GM21381 (cell line): ENCODE measurements at regions not wholly inside any gene's neighbourhood (a gene's known extent, or its start where the extent isn't known, plus 50 kb on each side); places are given as distances from the start of the nearest gene placed in this dataset.
A peak's percentile ranks its signal among the peaks of the same experiment; 100 is the strongest.

Source experiments
- ATAC-seq: cut with Tn5 transposase; IDR thresholded peaks from one replicate; pipeline ENCODE4 v1.9.1; 2021; ENCODE audit warnings: mild to moderate bottlenecking, moderate library complexity; ENCODE audit not compliant: unreplicated experiment

- ATAC-seq, result peak; percentile 15
These were observed 460.4 kb upstream of the BOD1L1 start for GRCh38 chr4:14087921-14088320.

DNA sequence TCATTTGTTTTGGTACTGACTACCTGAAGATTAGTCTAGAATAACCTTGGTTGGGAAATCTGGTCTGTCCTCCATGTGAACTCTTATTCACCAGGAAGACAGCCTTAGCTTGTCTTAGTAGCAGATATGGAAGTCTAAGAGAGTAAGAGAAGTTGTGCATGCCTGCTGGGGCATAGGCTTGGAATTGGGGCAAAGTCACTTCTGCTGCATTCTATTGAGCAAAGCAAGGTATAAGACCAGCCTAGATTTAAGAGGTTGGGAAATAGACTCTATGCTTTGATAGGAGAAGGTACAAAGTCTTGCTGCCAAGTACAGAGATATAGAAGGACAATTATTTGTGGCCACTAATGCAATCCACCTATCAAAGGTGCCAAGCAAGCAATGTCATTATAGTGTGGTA lies 464.0 kb upstream of the BOD1L1 start:
- ATAC-seq, result no peak

DNA sequence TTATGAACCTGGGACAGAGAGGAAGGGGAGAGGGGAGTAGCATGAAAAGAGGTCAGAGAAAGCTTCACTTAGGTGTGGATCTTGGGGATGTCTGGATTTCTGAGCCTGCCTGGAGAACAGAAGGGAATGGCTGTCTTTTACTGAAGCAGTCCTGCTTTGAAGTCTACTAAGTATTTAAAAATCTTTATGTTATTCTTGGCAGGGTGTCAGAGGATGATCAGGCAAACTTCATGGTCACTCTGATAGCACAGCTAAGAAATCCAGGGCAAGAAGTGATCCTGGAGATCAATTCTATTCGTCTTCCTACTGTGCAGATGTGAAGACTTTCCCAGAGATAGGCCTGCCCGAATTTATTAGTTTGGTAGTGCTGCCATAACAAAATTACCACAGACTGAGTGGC lies 464.4 kb upstream of the BOD1L1 start:
- ATAC-seq, result no peak

- no peak for ATAC-seq
These were observed 465.2 kb upstream of the BOD1L1 start for GRCh38 chr4:14092741-14093140.

DNA sequence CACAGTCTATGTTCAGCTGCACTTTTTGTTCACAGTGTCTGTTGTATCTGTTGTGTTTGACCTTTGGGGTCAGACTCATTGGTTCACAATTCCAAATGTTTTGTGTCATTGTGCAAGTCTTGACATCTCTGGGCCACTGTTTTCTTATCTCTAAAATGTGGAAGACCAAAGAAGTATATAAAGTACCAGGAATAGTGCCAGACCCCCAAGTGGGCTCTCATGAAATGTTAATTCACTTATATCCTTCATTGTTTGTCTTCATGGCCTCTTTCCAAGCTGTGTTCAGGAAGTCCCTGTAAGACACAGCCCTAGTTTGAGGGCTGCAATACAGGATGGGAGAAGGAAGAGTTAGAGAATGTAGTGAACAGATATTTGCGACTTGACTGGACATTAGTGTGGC lies 468.3 kb upstream of the BOD1L1 start:
- ATAC-seq, result no peak

GRCh38 chr4:14096396-14096965 lies 469.0 kb upstream of the BOD1L1 start:
- ATAC-seq, result no peak

DNA sequence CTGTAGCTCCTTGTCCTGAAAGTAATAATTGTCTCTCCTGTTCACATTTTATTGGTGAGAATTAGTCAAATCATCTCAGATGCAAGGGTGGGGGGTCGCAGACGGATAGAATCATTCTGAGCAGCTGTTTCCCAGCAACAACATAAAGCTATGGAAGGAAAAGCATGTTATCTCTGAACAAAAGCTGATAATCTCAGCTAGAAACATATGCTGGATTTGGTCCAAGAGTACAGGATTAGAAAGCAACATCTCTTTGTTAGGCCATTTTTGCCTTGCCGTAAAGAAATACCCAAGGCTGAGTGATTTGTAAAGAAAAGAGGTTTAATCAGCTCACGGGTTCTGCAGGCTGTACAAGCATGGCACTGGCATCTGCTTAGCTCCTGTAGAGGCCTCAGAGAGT lies 472.8 kb upstream of the BOD1L1 start:
- ATAC-seq, result no peak

GRCh38 chr4:14110407-14110806 lies 482.9 kb upstream of the BOD1L1 start:
- ATAC-seq, result no peak

- no peak for ATAC-seq
These were observed 484.2 kb upstream of the BOD1L1 start for GRCh38 chr4:14111730-14112181.

GRCh38 chr4:14115106-14115505 lies 487.6 kb upstream of the BOD1L1 start:
- ATAC-seq, result no peak

GRCh38 chr4:14117575-14118238 lies 490.2 kb upstream of the BOD1L1 start:
- ATAC-seq, result no peak

DNA sequence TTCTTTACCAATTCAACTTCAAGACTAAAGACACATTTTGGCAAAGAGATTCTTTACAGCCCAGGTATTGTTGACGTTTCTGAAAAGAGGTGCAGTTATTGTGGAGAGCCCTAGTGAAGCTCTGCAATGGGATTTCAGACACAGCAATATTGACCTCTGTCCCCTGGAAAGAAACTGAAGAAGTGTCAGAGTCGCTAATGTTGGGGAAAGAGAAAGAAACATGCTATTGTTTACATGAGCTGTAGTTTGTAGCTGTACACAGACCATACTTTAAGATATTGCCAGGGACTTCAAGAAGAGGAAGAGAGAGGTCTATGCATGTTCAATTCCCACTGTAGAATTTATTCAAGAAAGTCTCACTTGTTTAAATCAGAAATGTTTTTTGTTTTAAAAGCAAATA lies 497.3 kb upstream of the BOD1L1 start:
- ATAC-seq, result no peak

DNA sequence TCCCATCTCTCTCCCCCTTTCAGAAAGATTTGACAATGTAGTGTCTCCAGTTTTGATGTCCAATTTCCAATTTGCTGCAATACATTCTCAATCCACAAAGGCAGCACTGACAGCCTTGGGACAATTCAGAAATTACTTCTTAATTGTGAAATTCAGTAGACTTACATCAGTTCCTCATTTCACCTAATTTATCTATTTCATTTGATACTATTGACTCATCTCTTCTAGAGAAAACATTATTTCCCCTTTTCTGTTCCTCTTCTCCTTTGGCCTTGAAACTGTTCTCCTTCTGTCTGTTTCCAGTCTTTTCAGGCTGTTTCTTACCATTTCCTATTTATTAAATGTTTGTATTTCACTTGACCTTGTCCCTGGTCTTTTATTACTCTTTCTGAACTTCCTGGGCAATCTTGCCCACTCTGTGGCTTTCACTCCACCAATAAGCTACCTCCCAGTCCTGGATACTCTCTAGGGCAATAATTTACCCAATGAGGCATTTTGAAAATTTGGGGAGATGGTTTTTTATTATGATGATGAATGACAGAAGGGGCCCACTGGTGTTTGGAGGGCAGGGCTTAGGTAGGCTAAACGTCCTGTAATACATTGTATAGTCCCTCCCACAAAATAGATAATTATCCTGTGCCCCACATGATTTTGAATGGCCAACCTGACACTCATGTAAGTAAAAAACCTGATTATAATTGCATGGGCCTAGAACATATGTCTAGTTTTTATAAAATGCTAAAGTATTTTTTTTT lies 498.0 kb upstream of the BOD1L1 start:
- peak; percentile 93 for ATAC-seq

- no peak for ATAC-seq
These were observed 503.0 kb upstream of the BOD1L1 start for GRCh38 chr4:14130551-14130950.

DNA sequence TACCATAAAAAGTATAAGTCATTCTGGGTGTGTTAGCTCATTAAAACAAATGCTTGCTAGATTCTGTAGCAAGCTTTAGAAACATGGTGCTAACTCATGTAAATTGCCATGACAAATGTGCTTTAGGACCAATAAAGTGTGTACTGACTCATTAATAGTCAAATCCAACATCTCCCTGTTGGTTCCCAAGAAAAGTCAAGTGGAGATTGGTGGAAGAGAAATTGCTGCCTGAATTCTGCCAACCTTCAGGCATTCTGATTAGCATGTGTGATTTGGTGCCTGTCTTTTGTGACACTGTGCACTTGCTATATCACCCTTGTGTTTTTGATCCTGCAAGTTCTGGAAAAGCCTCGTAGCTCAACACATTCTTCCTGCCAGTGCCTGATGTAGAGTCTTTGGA lies 503.8 kb upstream of the BOD1L1 start:
- ATAC-seq, result no peak

GRCh38 chr4:14132301-14132700 lies 504.8 kb upstream of the BOD1L1 start:
- no peak for ATAC-seq

DNA sequence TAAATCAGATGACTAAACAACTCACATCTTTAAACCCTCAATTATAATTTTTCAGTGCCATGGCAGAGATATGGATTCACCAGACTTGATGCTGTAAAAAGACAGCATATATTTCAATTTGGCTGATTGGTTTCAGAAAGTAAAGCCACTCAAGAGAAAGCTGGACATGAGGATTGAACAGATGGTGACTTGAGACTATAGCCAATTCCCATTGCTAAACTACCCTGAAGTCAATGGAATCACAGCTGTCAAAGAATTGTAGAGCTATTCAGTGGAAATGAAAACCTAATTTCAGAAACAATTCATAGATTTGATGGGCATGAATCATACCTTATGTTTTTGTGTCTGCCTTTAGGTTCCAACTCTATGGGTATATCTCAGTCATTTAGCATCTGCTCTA lies 510.6 kb upstream of the BOD1L1 start:
- ATAC-seq, result no peak

DNA sequence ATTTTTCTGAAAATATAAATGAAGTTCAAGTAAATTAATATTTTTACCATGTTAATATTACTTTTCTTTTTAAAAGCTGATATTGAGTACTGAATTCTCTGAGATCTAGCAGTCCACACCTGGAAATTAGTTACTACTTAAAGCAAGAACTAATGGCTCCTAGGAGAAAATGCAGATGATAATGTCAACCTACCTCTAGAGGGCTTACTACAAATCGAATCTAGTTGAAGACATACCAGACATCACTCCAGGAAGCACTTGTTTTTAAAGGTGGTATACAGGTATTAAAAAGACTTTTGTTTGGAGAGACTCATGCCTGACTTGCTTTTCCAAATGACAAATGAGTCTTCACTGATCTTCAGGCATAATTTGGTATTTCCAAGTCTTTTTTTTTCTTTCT lies 516.4 kb upstream of the BOD1L1 start:
- ATAC-seq, result no peak

DNA sequence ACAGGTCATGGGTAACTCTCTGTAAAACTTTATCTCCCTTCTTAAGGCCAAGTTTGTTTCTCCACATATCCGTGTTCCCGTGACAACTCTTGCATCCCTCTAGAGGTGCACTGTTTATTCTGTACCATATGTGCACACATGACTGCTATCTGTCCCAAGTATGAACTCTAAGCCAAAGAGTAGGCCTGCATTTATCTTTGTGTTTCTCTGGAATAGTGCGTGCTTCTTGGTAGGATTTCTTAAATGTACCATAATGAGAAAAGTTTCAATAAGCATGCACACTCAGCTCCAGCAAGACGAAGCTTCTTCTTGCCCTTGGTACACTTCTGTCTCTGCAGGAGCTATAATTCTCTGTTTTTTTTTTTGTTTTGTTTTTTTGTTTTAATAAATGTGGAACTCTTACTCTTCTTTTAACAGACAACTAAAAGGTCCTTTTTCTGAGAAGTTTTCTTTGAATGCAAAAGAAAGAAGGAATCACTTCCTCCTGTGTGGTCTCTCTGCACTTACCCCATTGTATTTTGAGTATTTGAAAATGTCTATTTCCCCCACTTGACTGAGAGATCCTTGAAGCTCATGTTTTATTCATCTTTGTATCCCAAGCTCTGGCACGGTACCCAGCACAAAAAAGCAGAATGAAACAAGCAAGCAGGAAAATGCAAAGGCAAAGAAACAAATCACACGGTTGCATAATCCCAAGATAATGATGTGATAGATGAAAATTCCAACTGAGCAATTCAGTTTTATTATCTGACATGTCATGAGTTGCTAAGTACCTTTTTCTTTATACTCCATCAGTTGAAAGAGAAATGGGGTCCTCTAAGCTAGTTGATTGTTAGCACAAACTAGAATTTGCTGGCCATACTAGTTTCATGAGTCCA lies 521.9 kb upstream of the BOD1L1 start:
- ATAC-seq, result no peak

DNA sequence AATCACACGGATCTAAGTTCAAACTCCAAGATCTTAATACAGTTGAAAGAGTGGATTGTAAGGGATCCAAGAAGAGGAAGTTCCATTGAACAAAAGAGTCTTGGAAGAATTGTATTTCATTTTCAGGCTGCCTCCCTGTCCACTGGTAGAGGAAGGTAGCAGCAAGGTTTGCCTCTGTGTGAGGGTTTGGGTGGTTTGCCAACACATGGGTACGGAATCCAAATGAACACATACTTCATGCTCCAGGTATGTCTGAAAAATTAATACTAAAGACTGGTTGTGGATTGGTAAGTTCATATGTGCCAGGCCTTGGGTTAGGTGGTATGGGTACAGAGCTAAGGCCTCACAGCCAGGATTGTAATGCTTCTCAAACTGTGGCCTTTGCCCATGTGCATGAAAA lies 523.6 kb upstream of the BOD1L1 start:
- no peak for ATAC-seq

DNA sequence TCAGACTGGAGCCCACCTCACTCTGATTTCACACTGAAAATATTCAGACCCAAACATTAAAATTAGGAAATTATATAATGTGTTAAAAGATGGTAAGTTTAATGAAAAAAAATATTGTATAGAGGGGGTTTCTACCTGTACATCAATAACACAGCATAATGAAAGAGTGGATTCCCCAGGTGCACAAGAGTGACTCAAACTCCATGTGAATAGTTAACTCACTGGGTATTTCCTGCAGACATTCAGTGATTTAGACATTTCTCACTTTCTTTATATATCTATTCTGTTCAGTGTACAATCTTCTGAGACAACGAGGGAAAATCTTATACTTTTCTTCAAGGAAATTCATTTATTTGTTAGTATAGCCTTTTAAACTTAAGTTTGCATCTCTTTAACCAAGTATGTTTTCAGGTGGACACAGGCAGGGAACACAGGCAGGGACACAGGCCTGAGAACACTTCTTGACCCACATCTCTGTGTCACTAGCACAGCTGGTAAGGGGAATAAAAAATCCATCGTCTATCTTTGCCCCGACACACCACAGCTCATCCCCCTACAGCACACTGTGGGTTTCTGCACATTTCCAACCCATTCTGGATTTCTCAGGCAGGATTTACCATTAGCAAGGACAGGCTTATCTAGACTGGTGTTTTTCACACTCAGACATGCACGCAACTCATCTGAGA lies 525.5 kb upstream of the BOD1L1 start:
- ATAC-seq, result peak; percentile 77
